ENCODE measurements at regions not wholly inside any gene's neighbourhood (a gene's known extent, or its start where the extent isn't known, plus 50 kb on each side); places are given as distances from the start of the nearest gene placed in this dataset.

GRCh38 chr4:160180211-160180610 is 1077.3 kb downstream of the RAPGEF2 start (continued):
- TF ChIP-seq, protein P1, sequence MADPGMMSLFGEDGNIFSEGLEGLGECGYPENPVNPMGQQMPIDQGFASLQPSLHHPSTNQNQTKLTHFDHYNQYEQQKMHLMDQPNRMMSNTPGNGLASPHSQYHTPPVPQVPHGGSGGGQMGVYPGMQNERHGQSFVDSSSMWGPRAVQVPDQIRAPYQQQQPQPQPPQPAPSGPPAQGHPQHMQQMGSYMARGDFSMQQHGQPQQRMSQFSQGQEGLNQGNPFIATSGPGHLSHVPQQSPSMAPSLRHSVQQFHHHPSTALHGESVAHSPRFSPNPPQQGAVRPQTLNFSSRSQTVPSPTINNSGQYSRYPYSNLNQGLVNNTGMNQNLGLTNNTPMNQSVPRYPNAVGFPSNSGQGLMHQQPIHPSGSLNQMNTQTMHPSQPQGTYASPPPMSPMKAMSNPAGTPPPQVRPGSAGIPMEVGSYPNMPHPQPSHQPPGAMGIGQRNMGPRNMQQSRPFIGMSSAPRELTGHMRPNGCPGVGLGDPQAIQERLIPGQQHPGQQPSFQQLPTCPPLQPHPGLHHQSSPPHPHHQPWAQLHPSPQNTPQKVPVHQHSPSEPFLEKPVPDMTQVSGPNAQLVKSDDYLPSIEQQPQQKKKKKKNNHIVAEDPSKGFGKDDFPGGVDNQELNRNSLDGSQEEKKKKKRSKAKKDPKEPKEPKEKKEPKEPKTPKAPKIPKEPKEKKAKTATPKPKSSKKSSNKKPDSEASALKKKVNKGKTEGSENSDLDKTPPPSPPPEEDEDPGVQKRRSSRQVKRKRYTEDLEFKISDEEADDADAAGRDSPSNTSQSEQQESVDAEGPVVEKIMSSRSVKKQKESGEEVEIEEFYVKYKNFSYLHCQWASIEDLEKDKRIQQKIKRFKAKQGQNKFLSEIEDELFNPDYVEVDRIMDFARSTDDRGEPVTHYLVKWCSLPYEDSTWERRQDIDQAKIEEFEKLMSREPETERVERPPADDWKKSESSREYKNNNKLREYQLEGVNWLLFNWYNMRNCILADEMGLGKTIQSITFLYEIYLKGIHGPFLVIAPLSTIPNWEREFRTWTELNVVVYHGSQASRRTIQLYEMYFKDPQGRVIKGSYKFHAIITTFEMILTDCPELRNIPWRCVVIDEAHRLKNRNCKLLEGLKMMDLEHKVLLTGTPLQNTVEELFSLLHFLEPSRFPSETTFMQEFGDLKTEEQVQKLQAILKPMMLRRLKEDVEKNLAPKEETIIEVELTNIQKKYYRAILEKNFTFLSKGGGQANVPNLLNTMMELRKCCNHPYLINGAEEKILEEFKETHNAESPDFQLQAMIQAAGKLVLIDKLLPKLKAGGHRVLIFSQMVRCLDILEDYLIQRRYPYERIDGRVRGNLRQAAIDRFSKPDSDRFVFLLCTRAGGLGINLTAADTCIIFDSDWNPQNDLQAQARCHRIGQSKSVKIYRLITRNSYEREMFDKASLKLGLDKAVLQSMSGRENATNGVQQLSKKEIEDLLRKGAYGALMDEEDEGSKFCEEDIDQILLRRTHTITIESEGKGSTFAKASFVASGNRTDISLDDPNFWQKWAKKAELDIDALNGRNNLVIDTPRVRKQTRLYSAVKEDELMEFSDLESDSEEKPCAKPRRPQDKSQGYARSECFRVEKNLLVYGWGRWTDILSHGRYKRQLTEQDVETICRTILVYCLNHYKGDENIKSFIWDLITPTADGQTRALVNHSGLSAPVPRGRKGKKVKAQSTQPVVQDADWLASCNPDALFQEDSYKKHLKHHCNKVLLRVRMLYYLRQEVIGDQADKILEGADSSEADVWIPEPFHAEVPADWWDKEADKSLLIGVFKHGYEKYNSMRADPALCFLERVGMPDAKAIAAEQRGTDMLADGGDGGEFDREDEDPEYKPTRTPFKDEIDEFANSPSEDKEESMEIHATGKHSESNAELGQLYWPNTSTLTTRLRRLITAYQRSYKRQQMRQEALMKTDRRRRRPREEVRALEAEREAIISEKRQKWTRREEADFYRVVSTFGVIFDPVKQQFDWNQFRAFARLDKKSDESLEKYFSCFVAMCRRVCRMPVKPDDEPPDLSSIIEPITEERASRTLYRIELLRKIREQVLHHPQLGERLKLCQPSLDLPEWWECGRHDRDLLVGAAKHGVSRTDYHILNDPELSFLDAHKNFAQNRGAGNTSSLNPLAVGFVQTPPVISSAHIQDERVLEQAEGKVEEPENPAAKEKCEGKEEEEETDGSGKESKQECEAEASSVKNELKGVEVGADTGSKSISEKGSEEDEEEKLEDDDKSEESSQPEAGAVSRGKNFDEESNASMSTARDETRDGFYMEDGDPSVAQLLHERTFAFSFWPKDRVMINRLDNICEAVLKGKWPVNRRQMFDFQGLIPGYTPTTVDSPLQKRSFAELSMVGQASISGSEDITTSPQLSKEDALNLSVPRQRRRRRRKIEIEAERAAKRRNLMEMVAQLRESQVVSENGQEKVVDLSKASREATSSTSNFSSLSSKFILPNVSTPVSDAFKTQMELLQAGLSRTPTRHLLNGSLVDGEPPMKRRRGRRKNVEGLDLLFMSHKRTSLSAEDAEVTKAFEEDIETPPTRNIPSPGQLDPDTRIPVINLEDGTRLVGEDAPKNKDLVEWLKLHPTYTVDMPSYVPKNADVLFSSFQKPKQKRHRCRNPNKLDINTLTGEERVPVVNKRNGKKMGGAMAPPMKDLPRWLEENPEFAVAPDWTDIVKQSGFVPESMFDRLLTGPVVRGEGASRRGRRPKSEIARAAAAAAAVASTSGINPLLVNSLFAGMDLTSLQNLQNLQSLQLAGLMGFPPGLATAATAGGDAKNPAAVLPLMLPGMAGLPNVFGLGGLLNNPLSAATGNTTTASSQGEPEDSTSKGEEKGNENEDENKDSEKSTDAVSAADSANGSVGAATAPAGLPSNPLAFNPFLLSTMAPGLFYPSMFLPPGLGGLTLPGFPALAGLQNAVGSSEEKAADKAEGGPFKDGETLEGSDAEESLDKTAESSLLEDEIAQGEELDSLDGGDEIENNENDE (IDR thresholded peaks at IDR 0.05; ENCODE audit: insufficient replicate concordance, low read length), result no peak
- no peak for TF ChIP-seq YY1 (IDR thresholded peaks at IDR 0.05; ENCODE audit: low read depth, low read length)
- no peak for TF ChIP-seq BACH1 (IDR thresholded peaks at IDR 0.05; ENCODE audit: low read length)

Data from H1 (cell line).